ENCODE measurements at regions not wholly inside any gene's neighbourhood (a gene's known extent, or its start where the extent isn't known, plus 50 kb on each side); places are given as distances from the start of the nearest gene placed in this dataset.

DNA sequence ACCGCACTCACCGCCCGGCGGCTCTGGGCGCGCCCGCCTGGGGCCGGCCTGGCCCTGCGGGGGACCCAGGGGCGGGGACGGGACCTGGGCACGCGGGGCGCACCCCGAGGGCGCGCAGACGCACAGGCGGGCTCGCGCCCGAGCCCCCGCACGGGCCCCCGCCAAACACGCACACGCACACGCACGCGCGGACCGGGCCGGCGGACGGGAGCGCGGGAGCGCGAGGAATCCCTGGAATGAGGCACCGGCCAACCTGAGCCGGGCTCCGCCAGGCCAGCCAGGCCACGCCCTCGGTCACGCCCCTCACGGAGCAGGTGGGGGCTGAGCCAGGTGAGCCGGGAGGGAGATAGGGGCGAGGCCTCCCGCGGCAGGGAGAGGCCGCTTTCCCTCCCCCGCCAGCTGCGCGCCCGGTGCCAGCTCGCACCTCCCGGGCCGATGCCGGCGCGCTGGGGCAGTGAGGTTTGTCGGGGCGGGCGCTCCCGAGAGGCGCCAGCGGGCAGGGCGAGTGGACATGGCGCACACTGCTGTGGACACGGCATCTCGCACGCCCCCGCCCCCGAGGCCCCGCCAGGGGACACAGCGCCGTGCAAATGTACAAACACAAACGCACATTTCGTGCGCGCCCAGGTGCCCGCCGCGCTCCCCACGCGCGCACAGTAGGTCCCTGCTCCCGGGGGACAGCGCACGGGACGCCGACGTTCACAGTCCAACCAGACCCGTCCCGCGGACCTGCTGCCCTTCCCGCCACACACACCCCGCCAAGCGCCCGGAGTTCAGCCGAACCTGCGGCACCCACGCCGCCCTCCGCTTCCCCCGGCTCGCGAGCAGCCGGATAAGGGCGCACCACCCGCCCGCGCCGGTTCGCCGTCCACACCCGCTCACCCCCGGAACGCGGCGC lies 75.9 kb upstream of the VGLL4 start:
- DNase-seq (ENCODE audit: extremely low spot score): peak; percentile 78
- ChIA-PET POLR2A (no interaction called here), CTCF (no interaction called here)
- TF ChIP-seq, protein P1, sequence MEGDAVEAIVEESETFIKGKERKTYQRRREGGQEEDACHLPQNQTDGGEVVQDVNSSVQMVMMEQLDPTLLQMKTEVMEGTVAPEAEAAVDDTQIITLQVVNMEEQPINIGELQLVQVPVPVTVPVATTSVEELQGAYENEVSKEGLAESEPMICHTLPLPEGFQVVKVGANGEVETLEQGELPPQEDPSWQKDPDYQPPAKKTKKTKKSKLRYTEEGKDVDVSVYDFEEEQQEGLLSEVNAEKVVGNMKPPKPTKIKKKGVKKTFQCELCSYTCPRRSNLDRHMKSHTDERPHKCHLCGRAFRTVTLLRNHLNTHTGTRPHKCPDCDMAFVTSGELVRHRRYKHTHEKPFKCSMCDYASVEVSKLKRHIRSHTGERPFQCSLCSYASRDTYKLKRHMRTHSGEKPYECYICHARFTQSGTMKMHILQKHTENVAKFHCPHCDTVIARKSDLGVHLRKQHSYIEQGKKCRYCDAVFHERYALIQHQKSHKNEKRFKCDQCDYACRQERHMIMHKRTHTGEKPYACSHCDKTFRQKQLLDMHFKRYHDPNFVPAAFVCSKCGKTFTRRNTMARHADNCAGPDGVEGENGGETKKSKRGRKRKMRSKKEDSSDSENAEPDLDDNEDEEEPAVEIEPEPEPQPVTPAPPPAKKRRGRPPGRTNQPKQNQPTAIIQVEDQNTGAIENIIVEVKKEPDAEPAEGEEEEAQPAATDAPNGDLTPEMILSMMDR (IDR thresholded peaks at IDR 0.05; ENCODE audit: control extremely low read depth, extremely low read depth, low read depth, missing control alignments): no peak

DNA sequence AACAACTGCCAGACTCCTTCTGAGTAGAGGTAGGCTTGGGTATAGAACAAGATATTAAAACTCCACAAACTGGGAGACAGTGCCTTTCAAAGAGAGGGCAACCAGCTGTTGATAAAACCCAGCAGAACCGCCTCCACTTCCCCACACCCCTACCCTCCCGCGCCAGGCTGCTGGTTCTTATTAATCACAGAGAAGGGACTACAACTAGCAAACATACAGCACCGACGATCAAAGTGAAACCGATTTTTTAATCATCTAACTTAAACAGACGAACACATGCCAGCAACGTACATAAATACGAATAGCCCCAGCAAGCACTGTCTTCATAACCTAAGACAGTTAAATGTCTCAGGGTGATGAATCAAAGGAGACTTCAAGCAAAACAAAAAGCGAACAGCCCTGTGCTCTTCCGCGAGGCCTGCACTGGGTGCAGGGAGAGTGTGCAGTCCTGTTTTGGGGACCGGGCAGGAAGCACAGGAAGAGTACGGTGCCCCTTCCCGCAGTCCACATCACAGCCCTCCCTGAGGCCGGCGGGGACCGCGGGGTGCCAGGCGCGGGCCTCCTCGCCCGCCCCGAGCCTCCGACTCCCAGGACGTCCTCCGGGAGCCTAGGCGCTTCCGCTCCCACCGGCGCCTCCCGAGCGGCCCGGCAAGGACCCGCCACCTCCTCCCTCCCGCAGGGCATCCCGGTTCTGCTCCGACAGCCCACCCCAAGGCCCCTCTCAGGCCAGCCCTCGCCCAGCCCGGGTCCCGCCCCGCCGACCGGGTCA lies 75.1 kb upstream of the VGLL4 start:
- ChIA-PET CTCF (no interaction called here), POLR2A (no interaction called here)
- peak; percentile 48 for DNase-seq (ENCODE audit: extremely low spot score)
- TF ChIP-seq, protein P1 (IDR thresholded peaks at IDR 0.05; ENCODE audit: control extremely low read depth, extremely low read depth, low read depth, missing control alignments): no peak

DNA sequence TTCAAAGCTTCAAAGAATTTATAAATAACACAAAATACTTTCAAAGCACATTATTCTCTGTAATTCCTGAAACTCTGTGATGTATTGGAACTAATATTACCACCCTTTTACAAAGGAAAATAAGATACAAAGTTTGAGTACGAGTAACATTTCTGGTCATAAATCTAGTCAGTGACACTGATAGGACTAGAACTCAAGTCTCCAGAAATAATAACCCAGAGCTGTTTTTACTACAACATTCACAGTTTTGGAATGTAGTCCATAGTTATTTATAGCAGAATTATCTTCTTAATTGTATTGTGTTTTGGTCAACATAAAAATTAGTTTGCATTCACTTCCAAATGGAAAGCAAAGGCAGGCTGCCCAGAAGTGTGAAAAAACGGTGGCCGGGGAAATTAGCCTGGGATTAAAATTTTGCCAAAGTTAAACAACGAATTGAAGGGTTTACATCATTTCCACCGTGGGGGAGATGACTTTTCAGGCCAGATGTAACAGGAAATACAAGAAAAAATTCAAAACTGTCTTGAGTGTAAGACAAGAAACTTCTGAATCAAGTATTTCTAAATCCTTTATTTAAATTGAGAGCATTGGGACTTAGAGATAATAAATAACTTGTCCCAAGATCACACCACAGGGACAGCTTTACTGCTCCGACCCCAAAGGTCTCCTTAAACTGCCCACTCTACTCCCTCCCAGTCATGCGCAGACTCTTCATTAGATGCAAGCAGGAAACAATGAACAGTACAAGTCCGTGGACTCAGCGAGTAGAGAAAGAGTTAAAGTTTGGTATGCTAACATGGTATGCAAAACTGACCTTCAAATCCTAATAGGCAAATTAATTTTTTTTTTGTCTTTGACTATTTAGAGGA lies 74.3 kb upstream of the VGLL4 start:
- CTCF ChIA-PET: interaction anchor here (1.4 kb wide), 1 partner anchor 17 kb away, joined by 3 read pairs; no protein-coding TSS in a partner anchor
- no peak for DNase-seq (ENCODE audit: extremely low spot score)
- TF ChIP-seq, protein P1 (IDR thresholded peaks at IDR 0.05; ENCODE audit: control extremely low read depth, extremely low read depth, low read depth, missing control alignments): no peak
- POLR2A ChIA-PET: no interaction called here

DNA sequence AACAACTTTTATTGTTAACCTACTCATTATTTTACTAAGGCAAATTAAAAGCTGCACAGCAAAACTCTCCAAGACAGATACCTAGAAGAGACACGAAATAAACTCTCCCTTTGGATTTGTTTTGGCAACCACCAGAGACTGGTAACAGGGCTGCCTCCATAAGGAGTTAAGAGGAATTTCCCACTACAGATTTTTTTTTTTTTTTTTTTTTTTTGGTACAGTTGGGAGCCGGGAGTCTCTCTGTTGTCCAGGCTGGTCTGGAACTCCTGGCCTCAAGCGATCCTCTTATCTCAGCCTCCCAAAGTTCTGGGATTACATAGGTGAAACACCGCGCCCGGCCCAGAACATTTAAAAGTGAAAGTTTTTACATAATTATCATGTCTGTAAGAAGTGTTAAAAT lies 73.6 kb upstream of the VGLL4 start:
- TF ChIP-seq, protein P1 (IDR thresholded peaks at IDR 0.05; ENCODE audit: control extremely low read depth, extremely low read depth, low read depth, missing control alignments): no peak
- POLR2A ChIA-PET: no interaction called here
- CTCF ChIA-PET: interaction anchor here (1.4 kb wide), 1 partner anchor 18 kb away, joined by 3 read pairs; no protein-coding TSS in a partner anchor
- no peak for DNase-seq (ENCODE audit: extremely low spot score)

DNA sequence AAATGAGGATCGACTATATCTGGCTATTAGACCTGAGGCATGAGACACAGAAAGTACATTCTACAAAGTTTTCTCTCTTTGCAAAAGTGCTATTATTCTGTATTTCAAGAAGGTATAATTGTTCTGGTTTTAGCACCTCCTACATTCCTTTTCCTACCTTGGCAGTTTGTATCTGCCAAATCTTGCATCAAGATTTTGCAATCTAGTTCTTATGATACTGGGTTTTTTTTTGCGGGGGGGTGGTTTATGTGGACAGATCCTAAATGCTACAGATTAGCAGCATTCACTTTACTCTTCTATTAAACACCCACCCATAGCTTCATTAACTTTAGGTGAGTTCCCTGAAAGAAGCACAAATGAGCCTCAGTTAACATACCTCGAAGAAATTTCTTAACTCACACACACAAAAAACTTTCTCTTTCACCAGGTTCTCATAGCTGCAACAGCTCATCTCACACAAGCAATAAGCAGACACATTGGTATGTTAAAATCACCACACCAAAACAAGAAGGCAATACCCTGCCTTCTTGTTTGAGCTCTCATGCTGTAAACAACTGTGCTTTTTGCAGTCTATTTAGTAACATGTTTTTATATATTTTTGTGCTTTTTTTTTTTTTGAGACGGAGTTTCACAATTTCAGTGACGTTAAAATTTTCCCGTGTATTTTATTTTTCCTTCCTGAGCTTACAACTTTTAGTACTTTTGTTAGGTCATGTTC lies 73.0 kb upstream of the VGLL4 start:
- TF ChIP-seq, protein P1 (IDR thresholded peaks at IDR 0.05; ENCODE audit: control extremely low read depth, extremely low read depth, low read depth, missing control alignments): no peak
- ChIA-PET CTCF (interaction anchor here (1.4 kb wide), 1 partner anchor 18 kb away, joined by 3 read pairs; no protein-coding TSS in a partner anchor), POLR2A (no interaction called here)
- DNase-seq (ENCODE audit: extremely low spot score): no peak
